AG04450 (cell line): ENCODE measurements at regions not wholly inside any gene's neighbourhood (a gene's known extent, or its start where the extent isn't known, plus 50 kb on each side); places are given as distances from the start of the nearest gene placed in this dataset.

ENCODE experiments used
- CTCF ChIA-PET: fragments of 300-600, 350-600 bp; formaldehyde crosslinking; extraction: SDS; loops from one replicate; lab custom pipeline; 2022; ENCODE audit warnings: antibody characterized with exemption, inconsistent platforms; lab: Charles Lee
- POLR2A ChIA-PET: fragments of 350-600 bp; formaldehyde crosslinking; extraction: SDS; loops from one replicate; lab custom pipeline; 2021; ENCODE audit warnings: antibody characterized with exemption, inconsistent platforms; lab: Yijun Ruan, JAX
- DNase-seq: peaks from one replicate; pipeline ENCODE4 v3.0.0-alpha.2; 2011; ENCODE audit warnings: low read depth, low spot score
- H3K27ac ChIP-seq: one replicate; pipeline ENCODE4 v1.5.1; 2012; ENCODE audit warnings: low read depth, low read length, control low read depth
- H3K27me3 ChIP-seq: one replicate; pipeline ENCODE4 v1.6.0; 2012; ENCODE audit warnings: low read length; ENCODE audit not compliant: control insufficient read depth, insufficient read depth
- H3K4me3 ChIP-seq: 2 replicates; pipeline ENCODE4 v1.5.1; 2011; ENCODE audit warnings: mild to moderate bottlenecking, low read depth, low read length, control low read depth
- H3K9me3 ChIP-seq: 2 replicates; pipeline ENCODE4 v1.5.1; 2012; ENCODE audit warnings: low read length; ENCODE audit not compliant: control insufficient read depth, insufficient read depth
- TF ChIP-seq, protein P1 (sequence below): IDR thresholded peaks from 2 replicates; pipeline ENCODE4 v1.5.1; 2011; ENCODE audit warnings: low read depth, low read length, control low read depth, inconsistent platforms

DNA sequence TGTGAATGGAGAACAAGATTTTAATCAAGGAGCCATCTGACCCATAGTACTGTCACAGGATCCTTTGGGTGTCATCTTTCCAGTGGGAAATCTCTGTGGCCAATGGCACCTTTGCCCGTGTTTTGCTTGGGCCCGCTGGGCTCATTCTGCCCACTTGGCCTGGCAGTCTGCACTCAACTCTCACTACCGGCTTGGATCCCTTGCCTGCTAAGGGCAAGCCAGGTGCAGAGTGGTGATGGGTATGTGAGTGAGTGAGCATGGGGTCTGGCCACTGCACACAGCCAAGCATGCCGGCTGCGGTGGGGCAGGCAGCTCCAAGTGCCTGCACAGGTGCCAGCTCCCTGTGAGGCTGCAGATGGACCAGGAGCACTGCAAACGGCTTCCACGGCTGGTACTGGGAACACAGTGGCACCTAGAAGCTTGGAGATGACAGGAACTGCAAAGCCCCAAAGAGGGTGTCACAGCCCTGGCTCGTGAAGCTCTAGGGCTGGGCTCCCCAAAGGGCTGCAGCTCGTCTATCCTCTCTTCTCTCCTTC, 454.5 kb downstream of the TMA16 start:
- Histone ChIP-seq H3K27ac (no peak overlapping the region), H3K27me3 (no peaks in the 10 kb centered on the region), H3K9me3 (peaks cover 14% of the 10 kb centered on the region), H3K4me3 (no peak overlapping the region)
- ChIA-PET CTCF (no interaction called here), POLR2A (no interaction called here)
- TF ChIP-seq, protein P1, sequence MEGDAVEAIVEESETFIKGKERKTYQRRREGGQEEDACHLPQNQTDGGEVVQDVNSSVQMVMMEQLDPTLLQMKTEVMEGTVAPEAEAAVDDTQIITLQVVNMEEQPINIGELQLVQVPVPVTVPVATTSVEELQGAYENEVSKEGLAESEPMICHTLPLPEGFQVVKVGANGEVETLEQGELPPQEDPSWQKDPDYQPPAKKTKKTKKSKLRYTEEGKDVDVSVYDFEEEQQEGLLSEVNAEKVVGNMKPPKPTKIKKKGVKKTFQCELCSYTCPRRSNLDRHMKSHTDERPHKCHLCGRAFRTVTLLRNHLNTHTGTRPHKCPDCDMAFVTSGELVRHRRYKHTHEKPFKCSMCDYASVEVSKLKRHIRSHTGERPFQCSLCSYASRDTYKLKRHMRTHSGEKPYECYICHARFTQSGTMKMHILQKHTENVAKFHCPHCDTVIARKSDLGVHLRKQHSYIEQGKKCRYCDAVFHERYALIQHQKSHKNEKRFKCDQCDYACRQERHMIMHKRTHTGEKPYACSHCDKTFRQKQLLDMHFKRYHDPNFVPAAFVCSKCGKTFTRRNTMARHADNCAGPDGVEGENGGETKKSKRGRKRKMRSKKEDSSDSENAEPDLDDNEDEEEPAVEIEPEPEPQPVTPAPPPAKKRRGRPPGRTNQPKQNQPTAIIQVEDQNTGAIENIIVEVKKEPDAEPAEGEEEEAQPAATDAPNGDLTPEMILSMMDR = no peak
- no peak for DNase-seq

DNA sequence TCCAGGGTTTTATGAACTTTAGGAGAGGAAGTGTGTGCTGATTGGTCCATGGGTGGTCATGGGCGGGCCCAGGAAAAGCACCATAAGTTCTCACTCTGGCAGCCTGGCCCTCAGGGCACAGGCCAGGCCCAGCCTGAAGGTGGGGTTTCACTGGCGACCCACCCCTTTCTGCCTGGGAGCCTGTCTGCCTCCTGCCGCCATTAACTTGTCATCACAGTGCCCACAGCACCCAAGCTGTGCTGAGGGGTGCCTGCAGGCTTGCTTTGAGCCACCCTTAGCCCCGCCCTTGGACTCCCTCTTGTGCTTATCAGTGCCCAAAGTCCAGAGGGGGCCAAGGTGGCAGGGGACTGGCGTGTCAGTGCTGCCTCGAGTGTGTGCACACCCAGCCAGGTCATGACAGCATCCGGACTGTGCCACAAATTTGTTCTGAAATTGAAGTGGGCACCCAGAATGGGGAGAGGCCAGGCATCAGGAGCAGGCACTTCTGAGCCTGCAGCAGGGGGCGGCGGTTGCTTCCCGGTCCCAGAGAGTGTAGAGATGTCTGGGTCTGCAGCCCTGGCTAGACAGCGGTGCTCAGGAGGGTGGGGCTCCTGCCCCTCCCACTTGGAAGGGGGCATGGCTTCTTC, 455.6 kb downstream of the TMA16 start:
- peaks cover 14% of the 10 kb centered on the region for H3K9me3 ChIP-seq
- H3K27ac ChIP-seq = no peak overlapping the region
- no peak for DNase-seq
- TF ChIP-seq, protein P1 = no peak
- ChIA-PET POLR2A (no interaction called here), CTCF (no interaction called here)
- H3K27me3 ChIP-seq = no peaks in the 10 kb centered on the region
- no peak overlapping the region for H3K4me3 ChIP-seq

DNA sequence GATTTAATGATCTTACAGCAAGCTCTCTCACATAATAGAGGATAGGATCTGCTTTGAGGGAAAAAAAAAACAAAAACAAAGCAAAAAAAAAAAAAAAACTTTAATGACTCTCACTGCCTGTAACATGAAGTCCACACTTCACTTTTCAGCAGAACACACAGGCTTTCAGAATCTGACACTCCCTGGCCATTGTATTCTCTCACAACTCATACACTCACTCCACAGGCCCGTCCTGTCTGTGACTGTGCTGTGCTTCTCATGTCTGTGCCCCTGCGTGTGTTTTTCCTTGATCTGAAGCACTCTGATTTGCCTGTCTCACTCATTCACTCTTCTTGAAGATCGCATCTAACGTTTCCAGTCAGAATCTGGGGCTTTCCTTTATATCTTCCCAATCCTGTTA, 460.8 kb downstream of the TMA16 start:
- Histone ChIP-seq H3K27ac (no peak overlapping the region), H3K9me3 (peaks cover 3% of the 10 kb centered on the region), H3K27me3 (no peaks in the 10 kb centered on the region), H3K4me3 (no peak overlapping the region)
- CTCF ChIA-PET = interaction anchor here (0.6 kb wide), 1 partner anchor 777 kb away, joined by 3 read pairs; no protein-coding TSS in a partner anchor
- DNase-seq = no peak
- TF ChIP-seq, protein P1 = no peak
- POLR2A ChIA-PET = no interaction called here

DNA sequence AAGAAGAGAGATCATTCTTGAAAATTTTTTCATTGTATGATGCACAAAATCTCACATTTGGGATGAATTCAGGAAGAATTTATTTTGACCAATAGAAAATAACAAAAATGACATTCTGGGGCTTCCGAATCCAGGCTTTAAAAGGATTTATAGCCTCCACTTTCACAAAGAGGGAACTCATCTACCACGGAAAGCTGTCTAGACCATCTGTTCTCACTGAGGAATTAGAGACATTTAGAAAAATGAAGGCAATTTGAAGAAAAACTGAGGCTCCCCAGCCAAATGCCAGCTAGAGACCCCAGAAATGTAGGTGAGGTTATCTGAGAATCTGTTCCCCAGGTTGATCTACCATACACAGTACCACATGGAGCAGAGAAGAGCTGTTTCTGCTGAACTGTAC, 464.3 kb downstream of the TMA16 start:
- Histone ChIP-seq H3K4me3 (no peak overlapping the region), H3K27me3 (no peaks in the 10 kb centered on the region), H3K27ac (no peak overlapping the region), H3K9me3 (no peaks in the 10 kb centered on the region)
- no peak for DNase-seq
- ChIA-PET CTCF (no interaction called here), POLR2A (no interaction called here)
- TF ChIP-seq, protein P1 = no peak

DNA sequence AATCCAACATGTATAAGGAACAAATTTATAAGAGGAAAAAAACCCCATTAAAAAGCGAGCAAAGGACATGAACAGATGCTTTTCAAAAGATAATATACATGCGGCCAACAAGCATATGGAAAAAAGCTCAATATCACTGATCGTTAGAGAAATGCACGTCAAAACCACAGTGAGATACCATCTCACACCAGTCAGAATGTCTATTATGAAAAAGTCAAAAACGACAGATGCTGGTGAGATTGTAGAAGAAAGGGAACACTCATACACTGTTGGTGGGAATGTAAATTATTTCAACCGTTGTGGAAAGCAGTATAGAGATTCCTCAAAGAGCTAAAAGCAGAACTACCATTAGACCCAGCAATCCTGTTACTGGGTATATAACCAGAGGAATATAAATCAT, 465.4 kb downstream of the TMA16 start:
- TF ChIP-seq, protein P1 = no peak
- CTCF ChIA-PET = no interaction called here
- DNase-seq = no peak
- POLR2A ChIA-PET = no interaction called here
- no peak overlapping the region for H3K4me3 ChIP-seq
- H3K27ac ChIP-seq = no peak overlapping the region
- H3K27me3 ChIP-seq = no peaks in the 10 kb centered on the region
- H3K9me3 ChIP-seq = no peaks in the 10 kb centered on the region
